ENCODE measurements at regions not wholly inside any gene's neighbourhood (a gene's known extent, or its start where the extent isn't known, plus 50 kb on each side); places are given as distances from the start of the nearest gene placed in this dataset.
"Not testable (repeated sequence)": the region's sequence is repeated elsewhere in the genome, so short reads cannot be mapped to it uniquely, and the experiment has no call there.

- no peak for DNase-seq
These were observed 242.3 kb downstream of the TEX29 start for GRCh38 chr13:111562716-111563115.

- DNase-seq, result no peak
These were observed 244.2 kb downstream of the TEX29 start for GRCh38 chr13:111564606-111565005.

- DNase-seq, result no peak
These were observed 245.0 kb downstream of the TEX29 start for GRCh38 chr13:111565400-111565799.

- DNase-seq, result no peak
These were observed 246.1 kb downstream of the TEX29 start for GRCh38 chr13:111566567-111566966.

- DNase-seq, result no peak
These were observed 247.2 kb downstream of the TEX29 start for GRCh38 chr13:111567637-111568036.

GRCh38 chr13:111568290-111568689 lies 247.8 kb downstream of the TEX29 start:
- no peak for DNase-seq

GRCh38 chr13:111570911-111571310 lies 250.5 kb downstream of the TEX29 start:
- no peak for DNase-seq

GRCh38 chr13:111572956-111573761 lies 252.7 kb downstream of the TEX29 start:
- no peak for DNase-seq

- no peak for DNase-seq
These were observed 253.4 kb downstream of the TEX29 start for GRCh38 chr13:111573801-111574200.

GRCh38 chr13:111575276-111575675 lies 254.8 kb downstream of the TEX29 start:
- DNase-seq, result no peak

GRCh38 chr13:111575719-111576118 lies 255.3 kb downstream of the TEX29 start:
- no peak for DNase-seq

GRCh38 chr13:111577208-111577828 lies 256.9 kb downstream of the TEX29 start:
- no peak for DNase-seq

- DNase-seq, result no peak
These were observed 257.6 kb downstream of the TEX29 start for GRCh38 chr13:111577956-111578605.

GRCh38 chr13:111584101-111584672 lies 263.7 kb downstream of the TEX29 start:
- no peak for DNase-seq

- DNase-seq, result no peak
These were observed 264.4 kb downstream of the TEX29 start for GRCh38 chr13:111584870-111585269.

- no peak for DNase-seq
These were observed 265.8 kb downstream of the TEX29 start for GRCh38 chr13:111586291-111586690.

GRCh38 chr13:111587249-111587648 lies 266.8 kb downstream of the TEX29 start:
- no peak for DNase-seq

- DNase-seq, result no peak
These were observed 268.9 kb downstream of the TEX29 start for GRCh38 chr13:111589321-111589720.

GRCh38 chr13:111589992-111590391 lies 269.6 kb downstream of the TEX29 start:
- DNase-seq, result no peak

GRCh38 chr13:111590796-111591195 lies 270.4 kb downstream of the TEX29 start:
- DNase-seq, result no peak

- DNase-seq, result not testable (repeated sequence)
These were observed 273.0 kb downstream of the TEX29 start for GRCh38 chr13:111593490-111593889.

GRCh38 chr13:111594606-111595005 lies 274.2 kb downstream of the TEX29 start:
- no peak for DNase-seq

GRCh38 chr13:111595276-111595675 lies 274.8 kb downstream of the TEX29 start:
- DNase-seq, result no peak

GRCh38 chr13:111595791-111596190 lies 275.3 kb downstream of the TEX29 start:
- DNase-seq, result no peak

Data from fibroblast of skin of right biceps (primary cell).